CD4-positive, alpha-beta T cell (primary cell): ENCODE measurements at regions not wholly inside any gene's neighbourhood (a gene's known extent, or its start where the extent isn't known, plus 50 kb on each side); places are given as distances from the start of the nearest gene placed in this dataset.

Source experiments
- ATAC-seq: fragments of 200-7000 bp; cut with Tn5 transposase; one replicate; pipeline ENCODE4 v1.10.0; 2022; ENCODE audit warnings: mild to moderate bottlenecking; ENCODE audit not compliant: poor library complexity
- CTCF ChIA-PET: fragments of 350-600 bp; sonication (Branson Sonifier 250); formaldehyde crosslinking; loops from one replicate; lab custom pipeline; 2021; ENCODE audit warnings: antibody characterized with exemption, inconsistent platforms; lab: Charles Lee
- POLR2A ChIA-PET: fragments of 350-600 bp; sonication (Branson Sonifier 250); formaldehyde crosslinking; loops from one replicate; lab custom pipeline; 2021; ENCODE audit warnings: antibody characterized with exemption, inconsistent platforms; lab: Charles Lee
- DNase-seq, 14 experiments: peaks; one replicate each; pipeline ENCODE4 v3.0.0-alpha.2; 2013 to 2020; ENCODE audit warnings: mixed read lengths in 2 of 14
- H3K27ac ChIP-seq, 2 donors: one replicate each; pipeline versions ENCODE4 v1.5.1 to v1.7.0; 2013; ENCODE audit warnings: low read length in 2 of 2, low read depth in 1 of 2, mild to moderate bottlenecking in 1 of 2
- H3K27me3 ChIP-seq, 2 experiments: 1 replicate in 1 of 2; 2 replicates in 1 of 2; pipeline versions ENCODE4 v1.6.1 to v1.7.0; 2013; ENCODE audit warnings: low read length in 2 of 2, control low read depth in 1 of 2, mild to moderate bottlenecking in 1 of 2, moderate library complexity in 1 of 2; ENCODE audit not compliant: insufficient read depth in 2 of 2, control insufficient read depth in 1 of 2
- H3K36me3 ChIP-seq: one replicate; pipeline ENCODE4 v1.6.1; 2013; ENCODE audit warnings: low read length, control low read depth; ENCODE audit not compliant: insufficient read depth
- H3K4me1 ChIP-seq: one replicate; pipeline ENCODE4 v1.6.1; 2013; ENCODE audit warnings: low read length, control low read depth; ENCODE audit not compliant: insufficient read depth
- H3K4me3 ChIP-seq: one replicate; pipeline ENCODE4 v1.5.1; 2013; ENCODE audit warnings: mild to moderate bottlenecking, low read length, moderate library complexity
- H3K9me3 ChIP-seq, 2 experiments: 1 replicate in 1 of 2; 2 replicates in 1 of 2; pipeline versions ENCODE4 v1.6.1 to v1.7.0; 2013; ENCODE audit warnings: low read length in 2 of 2, mild to moderate bottlenecking in 2 of 2, control low read depth in 1 of 2, moderate library complexity in 1 of 2; ENCODE audit not compliant: control insufficient read depth in 1 of 2, insufficient read depth in 1 of 2
- H3K27ac Mint-ChIP-seq: one replicate; pipeline ENCODE4 v1.8.0; 2020; ENCODE audit warnings: mixed read lengths
- H3K27me3 Mint-ChIP-seq: one replicate; pipeline ENCODE4 v1.8.0; 2021; ENCODE audit warnings: mixed read lengths
- H3K36me3 Mint-ChIP-seq: one replicate; pipeline ENCODE4 v1.8.0; 2021; ENCODE audit warnings: low read depth, mixed read lengths
- H3K4me1 Mint-ChIP-seq: one replicate; pipeline ENCODE4 v1.8.0; 2021; ENCODE audit warnings: low read depth, mixed read lengths
- H3K4me3 Mint-ChIP-seq: one replicate; pipeline ENCODE4 v1.8.0; 2020; ENCODE audit warnings: mild to moderate bottlenecking, mixed read lengths
- H3K9me3 Mint-ChIP-seq: one replicate; pipeline ENCODE4 v1.8.0; 2020; ENCODE audit warnings: mixed read lengths
- intact Hi-C, 2 experiments: fragments of 100-400 bp; cut with DNase I in 1 of 2; cut with micrococcal nuclease in 1 of 2; formaldehyde crosslinking; loops; one replicate each; pipeline versions ENCODE4 v1.15.1 to v1.9.0; 2023 to 2025; cut with DNase I, micrococcal nuclease
- TF ChIP-seq, protein P1 (sequence below): fragments of 200-600 bp; IDR thresholded peaks from one replicate; pipeline ENCODE4 v1.8.0; 2022; ENCODE audit warnings: antibody characterized with exemption, mild to moderate bottlenecking

DNA sequence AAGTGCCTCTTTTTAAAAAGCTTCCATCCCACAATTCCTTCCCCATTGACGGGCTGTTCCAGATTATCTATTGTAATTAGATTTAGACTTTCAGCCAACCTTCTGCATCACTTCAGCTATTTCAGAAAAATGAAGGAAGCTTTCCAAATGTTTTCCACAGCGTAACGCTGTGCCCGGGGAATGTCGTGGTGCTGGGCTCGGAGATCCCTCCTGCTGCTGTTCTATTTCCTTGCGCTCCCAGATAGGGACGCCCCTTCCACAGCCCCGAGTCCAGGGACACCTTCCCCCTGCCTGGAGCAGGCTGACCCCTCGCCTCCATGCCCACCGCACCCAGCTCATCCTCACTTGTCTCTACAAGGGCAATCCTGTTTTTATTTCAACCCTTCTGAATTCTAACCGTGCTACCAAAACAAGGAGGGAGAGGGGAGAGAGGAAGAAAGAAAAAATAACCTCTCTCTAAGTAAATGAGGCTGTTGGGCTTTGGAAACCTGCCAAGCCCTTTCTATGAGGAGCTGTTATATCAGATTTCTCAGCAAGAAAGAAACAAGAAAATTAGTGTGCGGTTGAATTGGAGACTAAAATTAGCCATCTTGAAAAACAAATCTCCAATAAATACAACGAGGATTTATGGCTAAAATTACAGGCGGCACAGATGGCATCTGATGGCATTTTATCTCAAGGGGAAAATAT, 366.9 kb downstream of the BRD1 start:
- TF ChIP-seq, protein P1, sequence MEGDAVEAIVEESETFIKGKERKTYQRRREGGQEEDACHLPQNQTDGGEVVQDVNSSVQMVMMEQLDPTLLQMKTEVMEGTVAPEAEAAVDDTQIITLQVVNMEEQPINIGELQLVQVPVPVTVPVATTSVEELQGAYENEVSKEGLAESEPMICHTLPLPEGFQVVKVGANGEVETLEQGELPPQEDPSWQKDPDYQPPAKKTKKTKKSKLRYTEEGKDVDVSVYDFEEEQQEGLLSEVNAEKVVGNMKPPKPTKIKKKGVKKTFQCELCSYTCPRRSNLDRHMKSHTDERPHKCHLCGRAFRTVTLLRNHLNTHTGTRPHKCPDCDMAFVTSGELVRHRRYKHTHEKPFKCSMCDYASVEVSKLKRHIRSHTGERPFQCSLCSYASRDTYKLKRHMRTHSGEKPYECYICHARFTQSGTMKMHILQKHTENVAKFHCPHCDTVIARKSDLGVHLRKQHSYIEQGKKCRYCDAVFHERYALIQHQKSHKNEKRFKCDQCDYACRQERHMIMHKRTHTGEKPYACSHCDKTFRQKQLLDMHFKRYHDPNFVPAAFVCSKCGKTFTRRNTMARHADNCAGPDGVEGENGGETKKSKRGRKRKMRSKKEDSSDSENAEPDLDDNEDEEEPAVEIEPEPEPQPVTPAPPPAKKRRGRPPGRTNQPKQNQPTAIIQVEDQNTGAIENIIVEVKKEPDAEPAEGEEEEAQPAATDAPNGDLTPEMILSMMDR = no peak
- no peaks in the 10 kb centered on the region for H3K36me3 ChIP-seq
- ChIA-PET CTCF (no interaction called here), POLR2A (no interaction called here)
- no peaks in the 10 kb centered on the region for H3K9me3 ChIP-seq
- no peaks in the 10 kb centered on the region for H3K27me3 Mint-ChIP-seq
- H3K4me1 ChIP-seq = no peaks in the 10 kb centered on the region
- no peaks in the 10 kb centered on the region for H3K4me1 Mint-ChIP-seq
- no peak overlapping the region for H3K4me3 Mint-ChIP-seq
- intact Hi-C loops = no loop called here
- ATAC-seq = no peak
- H3K27ac Mint-ChIP-seq = no peak overlapping the region
- no peak overlapping the region for H3K27ac ChIP-seq
- H3K27me3 ChIP-seq = no peaks in the 10 kb centered on the region
- H3K36me3 Mint-ChIP-seq = no peaks in the 10 kb centered on the region
- DNase-seq = no peak
- H3K9me3 Mint-ChIP-seq = no peaks in the 10 kb centered on the region
- H3K4me3 ChIP-seq = no peak overlapping the region

DNA sequence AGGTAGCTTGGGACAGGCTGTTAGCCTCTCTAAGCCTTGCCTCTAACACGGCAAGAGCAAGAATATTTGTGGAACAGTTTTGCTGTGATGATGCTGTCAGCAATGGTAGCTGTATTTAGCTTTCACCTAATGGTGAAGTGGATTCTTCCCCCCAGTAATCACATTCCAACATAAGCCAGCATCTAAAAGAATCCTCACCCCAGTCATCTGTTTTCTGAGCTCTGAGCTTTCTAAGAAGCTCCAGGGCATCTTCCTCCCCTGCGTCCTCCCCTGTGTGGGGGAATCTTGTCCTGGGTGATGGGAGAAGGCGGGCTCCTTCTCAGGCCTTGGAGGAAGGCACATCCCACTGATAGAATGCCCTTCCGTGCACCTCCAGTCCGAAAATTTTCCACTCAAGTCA, 367.6 kb downstream of the BRD1 start:
- intact Hi-C loops = no loop called here
- no peaks in the 10 kb centered on the region for H3K36me3 Mint-ChIP-seq
- CTCF ChIA-PET = no interaction called here

DNA sequence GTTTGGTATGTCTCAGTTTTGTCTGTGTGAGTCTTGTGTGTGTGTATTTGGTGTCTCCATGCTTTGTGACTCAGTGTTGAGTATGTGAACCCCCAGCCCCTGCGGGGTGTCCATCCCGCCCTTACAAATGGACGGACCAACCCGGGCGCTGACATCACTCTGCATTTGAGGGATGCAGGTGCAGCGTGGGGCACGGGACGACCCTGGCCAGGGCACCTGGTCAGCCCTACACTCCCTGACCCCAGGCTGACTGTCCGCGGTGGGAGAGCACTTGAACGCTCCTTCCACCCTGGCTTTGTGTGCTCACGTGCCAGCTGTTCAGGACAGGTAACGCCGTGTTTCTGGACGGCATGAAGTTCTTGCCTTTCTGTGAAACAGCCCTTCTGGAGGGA, 369.0 kb downstream of the BRD1 start:
- H3K4me3 ChIP-seq = no peak overlapping the region
- H3K9me3 ChIP-seq = peaks cover 0 to 3% of the 10 kb centered on the region in 2 experiments
- no peaks in the 10 kb centered on the region for H3K27me3 ChIP-seq
- Mint-ChIP-seq H3K27me3 (no peaks in the 10 kb centered on the region), H3K27ac (no peak overlapping the region), H3K9me3 (no peaks in the 10 kb centered on the region), H3K4me3 (no peak overlapping the region), H3K4me1 (no peaks in the 10 kb centered on the region), H3K36me3 (no peaks in the 10 kb centered on the region)
- H3K27ac ChIP-seq = no peak overlapping the region
- intact Hi-C loops = no loop called here
- TF ChIP-seq, protein P1 = no peak
- ChIA-PET POLR2A (no interaction called here), CTCF (no interaction called here)
- H3K36me3 ChIP-seq = no peaks in the 10 kb centered on the region
- no peaks in the 10 kb centered on the region for H3K4me1 ChIP-seq
- ATAC-seq (no peak), DNase-seq (no peak)

More for the DNA sequence above, 367.6 kb downstream of the BRD1 start:
- H3K36me3 ChIP-seq = no peaks in the 10 kb centered on the region
- H3K9me3 Mint-ChIP-seq = no peaks in the 10 kb centered on the region
- H3K4me1 Mint-ChIP-seq = no peaks in the 10 kb centered on the region
- no peak overlapping the region for H3K4me3 Mint-ChIP-seq
- ATAC-seq (no peak), DNase-seq (no peak)
- H3K27ac ChIP-seq = no peak overlapping the region
- H3K9me3 ChIP-seq = no peaks in the 10 kb centered on the region
- H3K4me1 ChIP-seq = no peaks in the 10 kb centered on the region
- POLR2A ChIA-PET = no interaction called here
- H3K27ac Mint-ChIP-seq = no peak overlapping the region
- no peaks in the 10 kb centered on the region for H3K27me3 Mint-ChIP-seq
- TF ChIP-seq, protein P1 = no peak
- H3K27me3 ChIP-seq = no peaks in the 10 kb centered on the region
- H3K4me3 ChIP-seq = no peak overlapping the region
